GM18867 (cell line): ENCODE measurements at regions not wholly inside any gene's neighbourhood (a gene's known extent, or its start where the extent isn't known, plus 50 kb on each side); places are given as distances from the start of the nearest gene placed in this dataset.

Experiments used
- ATAC-seq: cut with Tn5 transposase; IDR thresholded peaks from one replicate; pipeline ENCODE4 v1.9.1; 2021; ENCODE audit warnings: mild to moderate bottlenecking, moderate library complexity; ENCODE audit not compliant: unreplicated experiment

DNA sequence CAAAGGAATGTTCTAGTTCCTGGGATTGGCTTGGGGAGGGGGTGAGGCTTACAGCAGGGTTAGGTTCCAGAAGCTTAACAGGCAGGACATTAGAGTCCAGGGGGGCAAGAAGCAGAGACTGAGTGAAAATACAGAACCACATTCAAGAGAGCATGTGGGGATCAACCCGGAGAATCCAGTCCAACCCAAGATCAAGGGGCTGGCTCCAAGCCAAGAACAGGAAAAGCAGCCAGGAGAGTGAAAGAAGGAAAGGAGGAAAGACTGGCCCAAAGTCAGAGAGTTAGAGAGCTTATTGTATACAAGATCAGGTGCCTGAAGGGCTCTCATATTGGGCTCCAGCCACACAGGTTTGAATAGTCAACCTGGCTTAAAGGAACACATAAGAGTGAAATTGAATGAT is 190.3 kb upstream of the CDKN3 start:
- no peak for ATAC-seq

GRCh38 chr14:54207075-54207474 is 189.7 kb upstream of the CDKN3 start:
- ATAC-seq = no peak

DNA sequence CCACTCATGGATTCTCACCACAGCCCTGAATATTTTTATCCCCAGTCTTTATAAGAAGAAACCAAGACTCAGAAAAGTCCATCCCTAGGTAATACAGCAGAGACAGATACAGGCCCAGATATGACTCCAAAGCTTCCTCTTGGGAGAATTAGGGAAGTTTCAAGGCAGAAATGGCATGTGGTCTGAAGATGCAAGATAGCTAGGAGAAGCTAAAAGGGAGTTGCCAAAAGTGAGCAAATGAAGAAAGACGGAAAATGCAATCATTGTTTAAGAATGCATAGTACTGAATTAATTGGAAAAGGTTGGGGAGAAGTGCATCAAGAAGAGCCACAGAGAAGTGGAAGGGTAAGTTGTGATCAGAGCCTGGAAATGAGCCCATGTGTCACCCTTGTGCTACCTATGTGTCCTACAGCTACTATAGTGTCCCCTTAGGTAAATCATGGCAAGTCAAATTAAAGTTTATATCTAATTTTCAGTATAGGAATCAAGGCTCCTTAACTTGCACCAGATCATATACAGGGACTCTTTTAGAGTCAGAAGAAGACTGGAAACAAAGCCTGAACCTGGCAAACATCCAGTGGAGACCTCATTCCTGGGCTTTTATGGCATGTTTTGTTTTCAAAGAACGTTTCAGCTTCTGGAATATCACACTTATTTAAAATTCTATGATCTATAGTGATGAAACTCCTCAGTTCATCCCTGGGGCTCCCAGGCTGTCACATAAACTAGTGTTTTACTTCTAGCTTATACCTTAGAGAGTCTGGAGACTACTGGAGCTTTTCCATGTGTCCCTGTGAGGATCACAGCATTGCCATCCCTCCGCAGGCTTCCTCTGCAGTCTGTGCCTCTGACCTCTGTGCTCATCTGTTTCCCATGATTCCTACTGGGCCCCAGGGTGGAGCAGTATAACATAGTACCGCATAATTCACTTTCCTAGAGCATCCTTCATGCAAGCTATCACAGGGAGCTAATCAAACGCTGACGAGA is 189.0 kb upstream of the CDKN3 start:
- ATAC-seq = no peak

GRCh38 chr14:54208751-54209150 is 188.1 kb upstream of the CDKN3 start:
- no peak for ATAC-seq

- ATAC-seq = no peak
Observed at GRCh38 chr14:54209511-54210250, 187.1 kb upstream of the CDKN3 start.

DNA sequence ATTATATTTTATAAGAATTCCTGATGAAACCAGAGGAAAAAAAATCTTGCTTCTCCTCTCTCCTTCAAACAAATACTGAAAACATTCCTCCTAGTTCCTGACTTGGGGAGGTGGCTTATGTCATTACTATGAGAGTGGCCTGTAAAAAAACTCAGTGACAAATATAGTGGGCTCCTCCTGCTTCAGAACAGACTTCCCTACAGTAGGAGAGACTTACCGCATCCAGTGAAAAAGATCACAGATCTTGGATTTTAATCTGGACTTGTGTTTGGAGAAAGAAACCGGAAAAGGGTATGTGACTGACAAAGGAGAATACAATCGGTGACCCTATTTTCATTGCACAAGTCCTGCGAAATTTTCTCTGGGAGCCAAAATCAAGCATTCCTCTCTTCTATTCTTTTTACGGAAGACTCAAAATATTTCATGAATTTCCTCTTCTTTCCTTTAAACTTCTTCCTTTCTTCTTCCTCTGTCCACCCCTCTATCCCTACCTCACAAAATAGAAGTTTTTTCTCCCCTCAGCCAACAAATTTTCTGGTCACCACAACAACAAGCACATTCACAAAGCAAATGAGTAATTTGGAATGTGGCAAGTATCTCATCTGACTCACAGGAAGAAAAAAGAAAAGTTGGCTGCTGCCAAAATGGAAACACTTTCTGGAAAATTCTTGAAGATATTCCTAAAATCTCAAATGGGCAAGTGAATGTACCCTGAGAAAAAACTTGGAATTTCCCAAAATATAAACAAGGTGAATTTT is 185.1 kb upstream of the CDKN3 start:
- ATAC-seq = no peak

DNA sequence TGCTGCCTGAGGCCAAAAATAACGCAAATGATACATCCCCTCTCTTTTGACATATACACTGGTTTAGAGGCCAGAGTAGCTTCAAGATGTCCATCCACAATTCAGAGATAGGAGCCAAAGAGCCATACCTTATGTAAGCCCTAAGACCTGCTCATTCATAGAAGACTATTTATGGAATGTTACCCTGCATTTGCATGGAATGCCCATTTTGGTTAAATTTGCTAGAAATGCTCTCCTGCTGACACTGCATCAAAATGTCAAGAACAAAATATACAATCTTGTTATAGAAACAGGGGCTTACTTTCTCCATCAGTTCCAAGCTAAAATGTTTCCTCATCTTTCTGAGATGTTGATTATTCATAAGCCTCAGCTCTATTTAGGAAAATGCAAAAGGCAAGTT is 183.3 kb upstream of the CDKN3 start:
- no peak for ATAC-seq

DNA sequence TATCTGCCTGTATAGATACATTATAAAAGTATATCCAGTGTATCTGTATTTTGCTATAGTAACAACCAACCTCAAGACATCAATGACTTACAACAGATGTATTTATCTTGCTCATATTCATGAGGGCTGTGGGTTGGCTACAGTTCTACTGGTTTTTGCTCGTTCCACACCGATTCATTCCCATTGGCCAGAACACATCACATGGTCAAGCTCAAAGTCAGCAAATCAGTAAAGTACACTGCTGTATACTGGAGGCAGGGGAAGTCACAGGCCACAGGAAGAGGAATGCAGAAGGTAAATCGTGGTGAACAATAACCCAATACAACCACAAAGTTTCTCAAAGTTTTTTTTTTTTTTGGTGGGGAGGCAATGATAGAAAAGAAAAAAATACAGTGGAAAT is 180.0 kb upstream of the CDKN3 start:
- ATAC-seq = no peak

- no peak for ATAC-seq
Observed at GRCh38 chr14:54219261-54220070, 177.3 kb upstream of the CDKN3 start.

- no peak for ATAC-seq
Observed at GRCh38 chr14:54220071-54220703, 176.6 kb upstream of the CDKN3 start.

DNA sequence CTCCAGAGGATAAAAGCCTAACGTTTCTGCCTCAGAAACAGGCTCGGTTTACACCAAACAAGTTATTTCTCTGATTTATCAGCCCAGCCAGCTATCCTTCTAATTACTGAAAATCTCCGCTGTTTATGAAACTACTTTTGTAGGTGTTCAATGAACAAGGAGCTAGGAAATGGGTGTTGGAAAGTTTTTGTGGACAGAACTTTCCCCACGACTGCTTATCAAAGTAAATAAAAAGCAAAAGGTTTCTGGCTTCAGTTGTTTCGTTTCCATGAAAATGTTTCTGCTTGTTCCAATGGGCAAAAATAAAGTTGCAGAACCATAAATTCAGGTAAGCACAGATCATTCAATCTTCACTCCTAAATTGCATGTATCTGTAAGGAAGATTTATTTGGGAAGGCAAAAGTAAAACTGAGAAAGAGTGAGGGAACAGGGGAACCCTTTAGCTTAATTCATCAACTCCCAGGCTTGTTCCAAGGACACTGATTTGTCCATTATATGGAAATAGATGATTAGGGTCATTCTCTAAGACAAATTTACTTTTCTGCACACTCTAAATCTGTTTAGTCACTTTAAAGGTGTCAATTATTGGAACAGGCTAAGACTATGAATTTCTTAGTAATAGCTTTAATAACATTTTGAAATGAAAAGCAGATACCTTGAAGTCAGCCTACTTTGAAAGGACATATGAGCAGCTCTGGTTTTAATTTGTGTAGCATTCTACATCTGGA is 175.9 kb upstream of the CDKN3 start:
- no peak for ATAC-seq

DNA sequence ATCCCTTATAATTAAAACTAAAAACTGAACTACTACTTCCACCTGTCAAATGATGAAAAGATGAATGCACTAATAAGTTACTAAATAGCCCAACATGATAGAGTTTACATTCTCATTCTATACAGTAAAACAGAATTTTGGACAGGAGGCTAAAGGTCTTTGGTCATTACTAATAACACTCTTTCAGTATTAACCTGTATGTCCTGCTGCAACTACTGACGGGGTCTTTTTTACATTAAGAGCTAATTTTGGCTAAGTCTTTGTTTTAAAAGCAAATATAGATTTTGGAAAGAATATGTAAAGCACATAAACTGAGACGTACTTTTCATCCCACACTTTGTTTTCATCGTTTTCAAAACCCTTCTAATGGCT is 175.4 kb upstream of the CDKN3 start:
- ATAC-seq = no peak

GRCh38 chr14:54221971-54222370 is 174.8 kb upstream of the CDKN3 start:
- ATAC-seq = no peak

GRCh38 chr14:54223831-54224402 is 172.9 kb upstream of the CDKN3 start:
- ATAC-seq = no peak

DNA sequence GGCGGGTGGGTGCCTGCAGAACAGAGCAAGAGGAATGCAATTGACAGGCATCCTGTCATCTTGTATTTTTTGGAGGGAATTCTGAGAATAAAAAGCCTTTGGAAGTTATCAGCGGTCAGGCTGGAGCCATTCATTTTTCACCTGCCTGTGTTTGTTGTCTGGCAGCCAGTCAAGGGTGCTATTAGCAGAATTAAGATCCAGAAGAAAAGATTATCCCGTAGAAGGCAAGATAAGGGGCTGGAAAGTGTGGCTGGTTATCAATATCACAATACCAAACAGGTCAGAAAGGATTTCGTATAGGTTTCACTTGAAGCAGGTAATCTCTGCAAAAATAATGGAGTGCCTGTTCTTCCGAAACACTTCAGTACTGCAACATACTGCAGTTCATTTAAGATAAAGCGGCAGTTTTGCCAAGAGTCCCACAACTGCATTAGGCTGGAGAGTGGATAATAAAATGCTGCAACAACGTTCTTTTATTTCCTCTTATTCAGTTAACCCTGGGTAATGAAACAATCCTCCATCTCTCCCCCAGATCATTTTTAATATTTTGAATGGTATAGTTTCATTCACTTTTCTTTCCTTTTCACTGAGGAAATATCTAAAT is 171.2 kb upstream of the CDKN3 start:
- no peak for ATAC-seq

DNA sequence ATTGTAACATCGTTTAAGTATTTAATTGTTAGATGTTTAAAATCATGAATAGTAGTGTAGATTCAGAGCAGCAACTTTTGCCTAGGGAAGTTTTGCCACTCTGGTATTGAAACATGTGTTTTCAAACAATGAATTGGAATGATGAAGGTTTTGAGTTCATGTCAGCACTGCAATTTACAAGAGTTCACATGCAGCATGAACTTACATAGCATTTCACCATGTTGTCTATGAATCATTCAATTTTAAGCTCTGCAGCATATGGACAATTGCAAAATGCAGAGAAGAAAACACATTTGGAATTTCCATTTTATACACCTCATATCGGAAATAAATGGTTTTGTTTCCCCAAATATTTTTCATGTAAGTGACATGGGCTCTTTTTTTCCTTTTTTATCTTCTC is 170.7 kb upstream of the CDKN3 start:
- no peak for ATAC-seq

DNA sequence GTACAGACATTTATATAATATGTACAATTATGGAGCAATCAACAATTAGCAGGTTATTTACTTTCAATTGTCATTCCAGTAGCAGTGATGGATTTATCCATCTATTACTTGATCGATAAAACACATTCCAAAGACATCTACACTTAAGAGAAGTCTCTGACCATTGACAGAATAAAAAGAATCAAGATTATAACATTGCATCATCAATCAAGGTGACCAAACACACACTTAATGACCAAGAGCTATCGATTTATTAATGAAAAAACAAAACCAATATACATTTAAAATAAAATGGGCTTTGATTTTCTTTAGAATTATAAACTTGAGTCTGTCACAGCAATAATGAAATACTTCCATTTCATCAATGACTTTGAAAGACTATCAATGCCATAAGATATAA is 170.2 kb upstream of the CDKN3 start:
- ATAC-seq = no peak

- no peak for ATAC-seq
Observed at GRCh38 chr14:54229136-54229535, 167.7 kb upstream of the CDKN3 start.

DNA sequence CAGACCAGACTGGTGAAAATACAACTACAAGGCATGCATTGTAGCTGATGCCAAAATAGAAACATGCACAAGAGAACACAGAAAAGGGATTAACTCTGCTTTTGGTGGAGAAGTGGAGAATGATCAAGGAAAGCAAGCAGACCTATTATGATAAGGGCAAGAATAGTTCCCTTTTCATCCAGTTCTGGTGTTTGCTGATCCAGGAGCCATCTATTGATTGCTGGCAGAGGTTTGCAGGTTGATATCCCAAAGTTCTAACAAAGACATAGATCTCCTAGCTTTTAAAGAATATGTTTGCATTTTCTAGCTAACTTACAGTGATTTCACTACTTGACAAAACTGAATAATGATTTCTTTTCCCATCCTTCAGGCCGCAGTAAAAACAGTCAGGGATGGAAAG is 166.2 kb upstream of the CDKN3 start:
- ATAC-seq = no peak
